Activated CD8-positive, alpha-beta memory T cell treated with anti-CD3 and anti-CD28 coated beads for 4 hours (primary cell): ENCODE measurements at regions not wholly inside any gene's neighbourhood (a gene's known extent, or its start where the extent isn't known, plus 50 kb on each side); places are given as distances from the start of the nearest gene placed in this dataset.

Source experiments
- DNase-seq, 2 donors: peaks; one replicate each; pipeline ENCODE4 v3.0.0-alpha.2; 2020; ENCODE audit warnings: low read depth in 2 of 2

DNA sequence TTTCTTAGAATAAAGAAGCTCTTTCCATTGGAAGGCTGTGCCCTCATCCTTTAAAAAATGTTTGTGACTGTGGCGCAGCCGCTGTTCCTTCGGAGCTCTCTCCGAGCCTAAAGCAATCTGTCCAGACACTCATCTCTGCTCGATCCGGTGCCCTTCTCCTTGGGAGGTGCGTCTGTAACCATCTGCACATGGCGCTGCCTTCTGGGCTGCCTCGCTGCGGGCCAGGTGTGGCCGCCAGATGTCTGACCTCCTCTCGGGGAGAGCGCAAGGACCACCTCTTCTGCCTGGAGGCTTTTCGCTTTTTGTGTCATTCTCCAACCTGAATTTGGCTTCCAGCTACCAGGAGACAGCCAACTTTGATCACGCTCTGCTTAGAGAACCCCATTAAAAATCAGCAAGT, 153.4 kb upstream of the PTCH1 start:
- DNase-seq, result no peak

DNA sequence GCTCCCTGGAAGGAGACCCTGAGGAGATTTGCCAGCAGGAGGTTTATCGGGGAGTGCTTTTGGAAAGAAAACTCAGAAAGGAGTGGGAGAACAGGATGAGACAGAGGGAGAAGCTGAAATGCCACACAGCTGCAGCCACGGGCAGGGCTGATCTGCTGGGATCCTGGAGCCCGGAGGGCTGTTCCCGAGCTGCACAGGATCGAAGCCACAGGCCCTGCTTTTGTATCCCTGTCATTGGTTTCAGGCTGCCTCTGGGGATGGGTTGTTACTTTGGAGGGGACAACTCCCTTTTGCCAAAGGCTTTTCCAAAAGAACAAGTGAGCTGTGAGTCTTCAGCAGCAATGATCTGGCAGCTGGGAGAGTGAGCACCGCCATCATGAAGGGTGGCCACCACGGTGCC, 152.5 kb upstream of the PTCH1 start:
- no peak for DNase-seq

DNA sequence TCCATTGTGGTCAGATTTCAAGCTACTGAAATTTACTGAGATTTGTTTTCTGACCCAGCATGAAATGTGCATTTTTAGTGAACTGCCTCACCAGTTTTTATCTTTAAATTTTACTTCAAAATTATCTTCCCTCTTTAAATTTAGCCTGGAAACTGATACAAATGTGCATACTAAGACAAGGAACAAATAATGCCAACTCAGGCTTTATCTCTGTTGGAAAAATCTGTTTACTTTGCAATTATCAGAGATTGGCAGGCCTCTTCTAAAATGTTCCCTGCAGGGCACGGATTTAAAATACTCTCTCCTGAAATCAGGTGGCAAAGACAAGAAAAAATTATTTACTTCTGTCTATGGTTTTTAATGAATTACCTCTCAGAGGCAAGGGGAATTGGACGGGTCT, 151.0 kb upstream of the PTCH1 start:
- no peak for DNase-seq

DNA sequence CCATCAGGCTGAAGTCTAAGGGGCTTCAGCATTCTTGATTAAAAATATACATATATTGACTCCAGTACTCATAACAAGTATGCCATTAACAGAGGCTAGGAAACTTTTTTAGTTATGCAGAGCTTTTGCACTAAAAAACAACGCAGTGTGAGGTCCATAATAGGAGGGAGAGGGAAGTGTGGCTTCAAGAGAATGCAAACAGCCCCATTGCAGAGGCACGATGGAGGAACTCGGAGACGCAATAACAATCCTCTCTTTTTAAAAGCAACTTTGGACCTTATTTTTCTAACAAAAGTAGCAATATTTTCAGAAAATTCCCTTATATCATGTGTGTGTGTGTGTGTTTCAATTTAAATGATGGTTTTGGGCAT, 150.0 kb upstream of the PTCH1 start:
- no peak for DNase-seq

DNA sequence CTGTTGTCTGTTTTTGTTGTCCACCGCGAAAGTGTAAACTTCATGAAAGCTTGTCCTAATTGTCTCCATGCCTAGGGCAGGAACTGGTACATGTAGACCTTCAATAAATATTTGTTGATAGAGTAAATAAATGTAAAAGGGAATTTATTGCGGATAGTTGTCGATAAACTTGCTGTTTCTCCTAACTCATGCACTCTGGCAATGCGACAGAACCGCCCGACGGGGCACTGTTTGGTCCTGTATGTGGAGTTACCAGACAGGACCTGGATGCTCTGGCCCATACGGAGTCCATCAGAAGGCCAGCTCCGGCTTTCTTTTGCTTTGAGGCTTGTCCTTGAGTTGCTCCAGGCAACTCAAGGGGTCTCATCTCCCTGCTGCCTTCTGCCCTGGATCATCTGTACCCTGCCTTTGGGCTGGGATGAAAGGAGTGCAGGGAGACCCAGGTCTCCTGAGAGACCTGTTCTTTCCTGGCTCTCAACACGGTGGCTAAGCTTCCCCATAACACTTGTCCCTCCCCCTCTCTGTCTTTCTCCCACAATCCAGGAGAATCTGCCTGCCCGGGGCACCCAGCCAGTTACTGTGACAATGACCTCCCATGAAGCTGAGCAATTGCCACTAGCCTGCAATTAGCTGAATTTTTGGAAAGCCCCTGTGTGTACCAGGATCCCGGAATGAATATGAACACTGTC, 149.5 kb upstream of the PTCH1 start:
- DNase-seq, result no peak

DNA sequence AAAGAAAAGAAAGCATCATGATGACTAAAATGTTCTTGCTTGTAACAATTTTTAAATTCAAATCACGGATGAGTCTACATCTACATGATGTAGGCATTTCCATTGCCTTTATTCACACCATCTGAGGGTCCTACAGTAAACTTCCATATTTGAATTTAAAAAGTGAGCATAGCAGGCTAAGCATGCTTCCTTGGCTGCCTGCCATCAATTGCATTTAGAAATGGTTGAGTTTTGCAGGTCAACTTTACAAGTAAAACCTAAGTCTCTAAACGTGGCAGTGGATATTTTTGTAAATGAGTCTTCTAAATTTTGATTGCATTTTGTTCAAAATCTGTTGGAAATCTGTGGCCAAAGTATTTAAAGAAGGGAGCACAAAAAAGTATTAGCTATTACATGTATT, 136.5 kb upstream of the PTCH1 start:
- DNase-seq, result no peak

DNA sequence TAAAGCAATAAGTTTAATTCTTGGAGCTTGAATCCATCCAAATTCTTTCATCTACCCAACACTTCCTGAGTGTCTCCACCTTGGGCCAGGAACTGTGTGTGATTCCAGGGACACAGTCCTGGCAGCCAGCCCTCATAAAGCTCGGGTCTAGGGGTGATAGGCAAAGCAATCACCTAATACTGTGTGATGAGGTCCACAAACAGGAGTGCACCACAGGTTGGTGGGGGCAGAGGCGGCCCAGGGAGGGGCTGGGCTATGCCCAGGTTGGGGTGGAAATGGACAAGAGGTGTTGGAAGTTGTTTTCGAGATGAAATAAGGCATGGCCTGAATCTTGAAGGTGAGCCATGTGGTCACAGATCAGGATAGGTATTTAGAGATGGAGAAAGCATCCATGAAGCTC, 133.9 kb upstream of the PTCH1 start:
- DNase-seq, result no peak

DNA sequence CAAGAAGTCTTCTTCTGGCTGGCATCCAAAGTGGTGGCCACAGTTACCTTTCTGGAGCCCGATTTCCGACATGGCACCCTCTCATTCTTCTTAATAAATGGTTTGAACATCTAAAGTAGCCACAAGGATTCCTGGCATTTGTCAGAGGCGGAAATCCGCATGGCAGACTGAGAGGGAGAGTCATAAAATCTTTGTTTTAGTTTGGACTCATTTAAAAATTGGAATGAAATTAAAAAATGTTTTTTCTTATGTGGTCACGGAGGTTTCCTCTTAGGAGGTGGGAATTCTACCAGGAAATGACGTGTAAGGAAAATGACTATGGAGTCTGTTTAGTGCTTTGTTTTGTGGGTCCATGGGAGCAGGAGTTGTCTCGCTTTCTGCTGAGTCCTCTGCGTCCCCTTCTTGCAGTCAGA, 133.0 kb upstream of the PTCH1 start:
- no peak for DNase-seq

DNA sequence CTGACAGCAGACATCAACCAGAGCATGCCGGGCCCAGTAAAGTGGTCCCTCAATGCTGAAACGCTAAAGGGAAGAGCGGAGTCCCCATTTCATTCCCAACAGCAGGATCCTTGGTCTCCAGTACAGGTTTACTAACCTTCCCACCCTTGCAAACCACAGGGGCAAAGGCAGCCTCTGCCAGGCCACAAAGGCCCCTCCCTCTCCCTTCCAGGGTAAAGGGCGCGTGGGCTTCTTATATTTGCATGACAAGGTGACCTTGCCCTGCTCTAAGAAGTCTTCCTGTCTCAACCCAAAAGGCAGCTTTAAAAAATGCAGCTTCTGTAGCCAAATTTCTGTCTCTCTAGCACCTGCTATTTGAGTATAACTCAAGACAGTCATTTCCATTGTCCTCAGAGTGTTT, 131.5 kb upstream of the PTCH1 start:
- no peak for DNase-seq

DNA sequence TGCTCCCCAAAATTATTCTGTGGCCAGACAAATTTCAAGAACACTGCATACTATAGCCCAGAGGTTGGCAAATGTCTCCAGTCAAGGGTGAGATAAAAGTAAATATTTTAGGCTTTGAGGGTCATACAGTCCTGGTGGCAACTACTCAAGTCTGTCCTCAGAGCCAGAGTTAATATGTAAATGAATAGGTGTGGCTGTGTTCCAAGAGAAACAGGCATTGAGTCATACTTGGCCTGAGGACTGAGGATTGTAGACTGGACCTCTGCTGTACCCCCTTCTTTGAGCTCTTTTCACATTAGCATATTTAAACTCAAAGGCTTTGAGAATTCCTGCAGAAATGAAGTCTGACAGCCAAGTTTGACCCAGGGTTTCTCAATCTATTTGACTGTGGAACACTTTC, 129.2 kb upstream of the PTCH1 start:
- no peak for DNase-seq

DNA sequence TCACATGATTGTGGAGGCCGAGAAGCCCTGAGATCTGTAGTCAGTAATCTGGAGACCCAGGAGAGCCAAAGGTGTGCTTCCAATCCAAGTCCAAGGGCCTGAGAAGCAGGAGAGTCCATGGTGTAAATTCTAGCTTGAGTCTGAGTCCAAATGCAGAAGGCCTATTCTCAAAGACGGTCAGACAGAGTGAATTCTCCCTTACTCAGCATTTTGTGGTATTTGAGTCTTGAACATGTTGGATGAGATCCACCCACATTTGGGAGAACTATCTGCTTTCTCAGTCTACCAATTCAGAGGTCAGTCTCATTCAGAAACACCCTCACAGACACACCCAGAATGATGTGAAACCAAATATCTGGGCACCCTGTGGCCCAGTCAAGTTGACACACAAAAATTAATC, 128.8 kb upstream of the PTCH1 start:
- no peak for DNase-seq

DNA sequence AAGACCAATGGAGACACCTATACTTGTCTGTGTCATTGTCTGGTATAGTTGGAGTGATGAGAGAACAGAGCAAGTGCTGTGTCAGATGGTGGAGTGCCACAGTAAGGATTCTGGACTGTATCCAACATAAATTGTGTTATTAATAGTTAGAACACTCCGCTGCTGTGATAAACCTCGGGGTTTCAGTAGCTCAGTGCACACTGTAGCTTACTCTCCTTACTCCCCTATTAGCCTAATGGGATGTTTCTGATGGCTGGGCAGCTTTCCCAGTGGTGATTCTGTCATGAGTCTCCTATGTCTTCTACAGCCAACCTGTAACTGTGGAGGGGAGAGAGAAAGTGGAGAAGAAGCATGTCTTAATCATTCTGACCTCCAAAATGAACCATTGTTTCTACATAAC, 127.6 kb upstream of the PTCH1 start:
- DNase-seq, result no peak

DNA sequence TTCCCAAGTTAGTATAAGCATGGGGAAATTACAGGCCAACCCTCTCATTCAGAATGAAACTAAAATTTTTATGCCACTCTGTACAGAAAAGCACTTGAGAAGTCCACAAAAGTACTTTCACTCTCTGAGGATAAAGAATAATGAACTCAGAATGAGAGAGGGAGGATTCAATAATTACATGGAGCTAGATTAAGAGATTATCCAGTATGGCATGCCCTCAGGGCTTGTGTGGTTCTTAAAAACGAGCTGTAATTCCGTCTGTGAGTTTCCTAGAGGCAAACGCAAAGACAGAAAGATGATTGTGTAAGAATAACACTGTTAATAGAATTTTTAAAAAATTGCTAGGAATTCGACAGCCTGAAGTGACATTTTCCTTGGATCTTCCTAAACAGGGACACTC, 126.8 kb upstream of the PTCH1 start:
- DNase-seq, result no peak

DNA sequence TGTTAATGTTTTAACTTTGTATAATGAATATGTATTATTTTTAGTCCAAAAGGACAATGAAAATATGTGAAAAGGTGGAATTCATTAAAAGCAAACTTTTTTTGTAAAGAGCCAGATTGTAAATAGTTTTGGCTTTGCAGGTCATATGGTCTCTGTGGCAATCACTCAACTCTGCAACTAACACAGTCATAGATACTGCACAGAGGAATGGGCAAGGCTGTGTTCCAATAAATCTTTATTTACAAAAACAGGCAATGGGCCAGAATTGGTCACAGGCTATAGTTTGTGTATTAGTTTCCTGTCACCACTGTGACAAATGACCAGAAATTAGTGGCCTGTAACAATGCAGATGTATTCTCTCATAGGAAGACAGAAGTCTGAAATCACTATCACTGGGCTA, 125.4 kb upstream of the PTCH1 start:
- no peak for DNase-seq

DNA sequence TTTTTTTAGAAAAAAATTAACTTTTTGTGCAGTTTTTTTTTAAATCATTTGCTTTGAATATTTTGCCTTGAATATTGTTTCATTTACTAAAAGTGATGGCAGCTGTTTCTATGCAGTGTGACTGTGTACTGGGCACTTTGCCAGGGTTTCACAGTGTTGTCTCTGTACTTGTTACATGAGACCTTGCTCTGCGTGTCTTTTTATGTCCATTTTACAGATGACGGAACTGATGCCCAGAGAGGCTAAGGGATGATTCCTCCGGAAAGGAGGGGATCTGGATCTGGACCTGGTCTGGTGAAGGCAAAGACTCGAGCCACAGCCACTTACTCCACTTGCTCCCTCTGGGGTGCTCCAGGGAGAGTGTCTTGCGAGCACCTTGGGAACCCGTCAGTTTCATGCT, 124.8 kb upstream of the PTCH1 start:
- no peak for DNase-seq

DNA sequence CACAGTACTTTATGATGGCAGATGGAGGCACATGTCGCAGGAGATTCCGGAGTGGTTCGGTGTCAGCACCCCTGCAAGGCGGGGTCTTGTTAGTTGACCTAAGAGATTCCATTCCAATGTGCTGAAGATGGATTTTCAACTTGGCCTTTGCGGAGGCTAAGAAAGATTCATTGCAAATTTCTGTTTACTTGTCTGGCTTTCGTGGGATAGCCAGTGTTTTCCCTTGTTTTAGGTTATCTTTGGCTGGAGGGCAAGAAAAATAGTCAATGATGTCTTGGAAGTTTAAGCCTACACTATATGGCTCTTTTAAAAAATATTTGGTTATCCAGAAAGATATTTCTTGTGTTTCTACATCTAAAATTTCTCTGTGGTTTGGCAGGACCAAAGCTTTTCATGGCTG, 123.6 kb upstream of the PTCH1 start:
- no peak for DNase-seq

DNA sequence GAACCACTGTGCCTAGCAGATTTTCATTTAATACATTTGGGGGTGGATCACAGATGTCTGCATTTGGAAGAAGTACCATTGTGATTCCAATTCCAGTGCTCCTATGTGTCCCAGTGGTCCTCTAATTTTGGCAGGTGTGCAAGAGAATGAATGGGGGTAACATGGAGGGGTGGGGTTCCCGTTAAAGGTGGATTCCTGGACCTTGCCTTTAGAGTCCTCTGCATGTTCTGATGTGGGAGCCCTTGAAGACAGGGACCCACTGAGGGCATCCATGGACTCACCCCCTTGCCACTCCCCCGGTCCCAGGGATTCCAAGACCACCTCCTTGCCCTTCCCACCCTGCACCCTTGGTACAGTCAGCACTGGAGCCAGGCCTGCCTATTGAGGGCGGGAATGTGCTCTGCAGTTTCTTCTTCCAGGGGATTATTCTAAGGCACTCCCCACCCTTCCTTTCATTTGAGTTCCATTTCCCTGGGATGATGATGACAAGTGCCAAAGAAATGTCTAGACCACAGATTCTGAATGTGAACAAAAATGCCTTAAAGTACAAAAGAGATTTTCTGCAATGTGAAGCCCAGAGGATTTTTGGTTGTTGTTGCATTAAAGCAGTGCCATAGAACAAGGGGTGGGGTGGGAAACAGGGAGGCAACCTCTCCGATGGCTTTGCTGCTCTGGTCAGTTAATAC, 119.4 kb upstream of the PTCH1 start:
- DNase-seq, result no peak

DNA sequence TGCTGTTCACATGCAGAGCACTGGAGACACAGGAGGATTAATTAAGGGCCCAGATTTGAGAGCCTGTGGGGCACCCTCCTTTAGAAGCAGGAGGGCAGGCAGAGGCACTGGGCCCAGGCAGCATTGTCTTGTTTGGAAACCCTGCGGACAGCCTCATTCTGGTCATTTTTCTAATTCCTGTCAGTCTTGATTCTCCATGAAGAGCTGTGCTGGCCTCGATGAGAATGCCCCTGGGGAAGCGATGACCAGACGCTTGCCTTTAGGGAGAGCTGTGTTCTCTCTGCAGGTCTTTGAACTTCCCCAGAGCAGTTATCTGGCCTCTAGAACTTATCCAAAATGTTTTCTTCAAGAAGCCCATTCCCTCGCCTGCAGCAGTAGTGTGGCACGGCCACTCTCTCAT, 117.8 kb upstream of the PTCH1 start:
- DNase-seq, result no peak

DNA sequence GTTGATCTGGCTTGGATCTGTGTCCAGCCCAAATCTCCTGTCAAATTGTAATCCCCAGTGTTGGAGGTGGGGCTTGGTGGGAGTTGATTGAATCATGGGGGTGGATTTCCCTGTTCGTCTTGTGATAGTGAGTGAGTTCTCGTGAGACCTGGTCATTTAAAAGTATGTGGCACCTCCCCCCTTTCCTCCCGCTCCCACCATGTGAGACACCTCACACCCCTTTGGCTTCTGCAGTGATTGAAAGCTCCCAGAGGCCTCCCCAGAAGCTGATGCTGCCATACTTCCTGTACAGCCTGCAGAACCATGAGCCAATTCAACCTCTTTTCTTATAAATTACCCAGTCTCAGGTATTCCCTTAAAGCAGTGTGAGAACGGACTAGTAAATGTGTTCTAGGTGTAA, 117.3 kb upstream of the PTCH1 start:
- no peak for DNase-seq

DNA sequence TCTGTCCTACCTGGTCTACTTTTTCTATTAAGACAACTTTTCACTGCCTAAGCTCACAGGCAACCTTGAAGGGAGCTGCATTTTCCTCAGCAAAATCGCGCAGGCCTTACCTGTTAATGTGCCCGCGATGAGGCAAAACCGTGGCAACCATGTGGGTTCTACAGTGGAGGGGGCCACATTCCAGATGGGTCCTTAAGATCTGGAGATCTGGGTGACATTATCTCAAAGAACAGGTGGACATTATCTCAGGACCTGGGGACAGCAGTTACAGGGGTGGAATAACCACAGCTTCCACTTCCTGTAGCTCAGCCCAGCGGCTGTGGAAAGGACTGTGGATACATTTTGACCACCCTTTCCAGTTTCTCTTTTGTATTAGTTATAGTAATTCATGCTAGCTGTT, 112.8 kb upstream of the PTCH1 start:
- DNase-seq, result no peak

DNA sequence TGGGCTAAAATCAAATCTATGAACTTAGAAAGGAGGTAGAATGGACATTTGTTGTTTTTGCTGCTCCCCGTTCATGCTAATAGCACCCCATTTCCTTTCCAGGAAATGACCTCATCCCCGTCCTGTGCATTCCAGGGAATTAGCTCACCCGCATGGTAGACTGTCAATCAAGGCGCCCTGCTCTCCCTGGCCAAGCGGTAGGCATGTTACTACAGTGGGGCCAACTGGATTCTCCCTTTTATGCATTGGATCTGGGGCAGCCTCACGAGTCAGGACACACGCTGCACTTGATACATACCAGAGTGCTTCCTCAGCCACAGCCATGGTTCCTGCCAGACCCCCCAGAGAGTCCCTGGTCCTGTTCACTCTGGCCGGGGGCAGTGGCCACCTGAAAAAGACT, 111.0 kb upstream of the PTCH1 start:
- DNase-seq, result no peak

DNA sequence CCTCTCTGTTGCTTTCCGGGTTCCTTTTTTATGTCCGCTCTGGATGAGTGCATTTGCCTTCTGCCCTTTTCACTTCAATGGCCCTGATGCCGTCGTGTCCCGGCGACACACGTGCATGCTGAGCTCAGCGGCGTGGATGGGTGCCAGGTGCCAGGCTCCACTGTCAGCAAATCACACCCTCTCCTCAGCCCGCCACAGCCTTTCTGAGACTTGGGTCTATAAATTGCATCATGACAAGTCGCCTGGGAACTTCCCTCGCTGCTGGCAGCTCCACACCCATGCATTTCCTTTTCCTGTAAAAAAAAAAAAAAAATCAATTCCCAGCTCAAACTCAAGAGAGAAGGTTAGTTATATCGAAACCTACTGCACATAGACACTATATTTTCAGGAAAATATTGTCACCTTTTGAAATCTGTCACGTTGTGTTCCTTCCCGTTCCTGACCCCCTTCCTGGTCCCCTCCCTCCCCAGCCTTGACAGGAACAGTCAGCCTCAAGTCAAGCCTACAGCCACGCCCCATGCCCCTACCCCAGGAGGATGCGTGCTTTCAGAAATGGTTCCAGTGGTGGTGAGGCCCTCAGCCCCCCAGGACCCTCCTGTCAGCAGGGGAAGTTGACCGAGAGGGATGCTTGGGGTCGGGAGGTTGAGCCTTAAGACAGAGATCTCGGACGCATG, 110.3 kb upstream of the PTCH1 start:
- DNase-seq, result peak in 1 of 2 donors; percentile 10

DNA sequence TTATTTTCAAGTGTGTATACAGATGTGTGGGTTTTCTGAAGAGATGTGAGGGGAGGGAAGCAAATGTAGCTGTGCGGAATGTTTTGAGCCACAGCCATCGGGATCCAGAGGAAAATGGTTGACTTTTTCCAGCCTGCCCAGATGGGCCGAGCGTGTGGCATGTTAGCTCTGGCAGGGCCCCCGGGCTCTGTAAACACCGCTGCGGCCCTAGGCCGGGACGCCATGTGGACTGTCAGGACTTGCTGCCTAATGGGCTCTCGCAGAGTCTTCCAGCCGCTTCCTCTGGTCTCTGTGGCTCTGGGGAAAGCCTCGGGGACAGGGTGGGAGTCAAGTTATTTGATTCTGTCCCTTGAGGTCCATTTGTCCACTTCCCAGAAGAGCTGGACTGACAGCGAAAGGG, 109.6 kb upstream of the PTCH1 start:
- no peak for DNase-seq
